C4-2B (cell line): ENCODE measurements at regions not wholly inside any gene's neighbourhood (a gene's known extent, or its start where the extent isn't known, plus 50 kb on each side); places are given as distances from the start of the nearest gene placed in this dataset.

Source experiments
- ZFX ChIP-seq: fragments of 450-650 bp; IDR thresholded peaks from 2 replicates; pipeline ENCODE4 v1.6.1; 2017
- TF ChIP-seq, protein P1 (sequence below): fragments of 450-650 bp; conservative IDR thresholded peaks from 2 replicates; pipeline ENCODE4 v1.5.1; 2017; ENCODE audit warnings: mild to moderate bottlenecking

- TF ChIP-seq, protein P1, sequence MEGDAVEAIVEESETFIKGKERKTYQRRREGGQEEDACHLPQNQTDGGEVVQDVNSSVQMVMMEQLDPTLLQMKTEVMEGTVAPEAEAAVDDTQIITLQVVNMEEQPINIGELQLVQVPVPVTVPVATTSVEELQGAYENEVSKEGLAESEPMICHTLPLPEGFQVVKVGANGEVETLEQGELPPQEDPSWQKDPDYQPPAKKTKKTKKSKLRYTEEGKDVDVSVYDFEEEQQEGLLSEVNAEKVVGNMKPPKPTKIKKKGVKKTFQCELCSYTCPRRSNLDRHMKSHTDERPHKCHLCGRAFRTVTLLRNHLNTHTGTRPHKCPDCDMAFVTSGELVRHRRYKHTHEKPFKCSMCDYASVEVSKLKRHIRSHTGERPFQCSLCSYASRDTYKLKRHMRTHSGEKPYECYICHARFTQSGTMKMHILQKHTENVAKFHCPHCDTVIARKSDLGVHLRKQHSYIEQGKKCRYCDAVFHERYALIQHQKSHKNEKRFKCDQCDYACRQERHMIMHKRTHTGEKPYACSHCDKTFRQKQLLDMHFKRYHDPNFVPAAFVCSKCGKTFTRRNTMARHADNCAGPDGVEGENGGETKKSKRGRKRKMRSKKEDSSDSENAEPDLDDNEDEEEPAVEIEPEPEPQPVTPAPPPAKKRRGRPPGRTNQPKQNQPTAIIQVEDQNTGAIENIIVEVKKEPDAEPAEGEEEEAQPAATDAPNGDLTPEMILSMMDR = no peak
- no peak for TF ChIP-seq ZFX
Observed at GRCh38 chr12:112680993-112681392, 110.6 kb upstream of the RPH3A start.
